ENCODE measurements at regions not wholly inside any gene's neighbourhood (a gene's known extent, or its start where the extent isn't known, plus 50 kb on each side); places are given as distances from the start of the nearest gene placed in this dataset.

GRCh38 chr20:58585753-58586540, 65.1 kb upstream of the STX16 start:
- H3K4me3 ChIP-seq (ENCODE audit: low read depth, low read length) = no peak overlapping the region
- peak; percentile 20 for DNase-seq (ENCODE audit: low read depth)
- no peak for TF ChIP-seq CTCF (conservative IDR thresholded peaks at IDR 0.05; ENCODE audit: low read depth, low read length)

- H3K4me3 ChIP-seq (ENCODE audit: low read depth, low read length) = no peak overlapping the region
- DNase-seq (ENCODE audit: low read depth) = peak; percentile 51
- TF ChIP-seq CTCF (conservative IDR thresholded peaks at IDR 0.05; ENCODE audit: low read depth, low read length) = no peak
Measured at GRCh38 chr20:58584881-58585752, 66.0 kb upstream of the STX16 start.

- H3K4me3 ChIP-seq (ENCODE audit: low read depth, low read length) = no peak overlapping the region
- no peak for TF ChIP-seq CTCF (conservative IDR thresholded peaks at IDR 0.05; ENCODE audit: low read depth, low read length)
- DNase-seq (ENCODE audit: low read depth) = no peak
Measured at GRCh38 chr20:58584051-58584824, 66.8 kb upstream of the STX16 start.

GRCh38 chr20:58583586-58583985, 67.5 kb upstream of the STX16 start:
- TF ChIP-seq CTCF (conservative IDR thresholded peaks at IDR 0.05; ENCODE audit: low read depth, low read length) = no peak
- no peak for DNase-seq (ENCODE audit: low read depth)
- no peak overlapping the region for H3K4me3 ChIP-seq (ENCODE audit: low read depth, low read length)

GRCh38 chr20:58583176-58583575, 67.9 kb upstream of the STX16 start:
- no peak overlapping the region for H3K4me3 ChIP-seq (ENCODE audit: low read depth, low read length)
- no peak for DNase-seq (ENCODE audit: low read depth)
- no peak for TF ChIP-seq CTCF (conservative IDR thresholded peaks at IDR 0.05; ENCODE audit: low read depth, low read length)

GRCh38 chr20:58580474-58580835, 65.3 kb upstream of the APCDD1L start:
- no peak overlapping the region for H3K4me3 ChIP-seq (ENCODE audit: low read depth, low read length)
- no peak for TF ChIP-seq CTCF (conservative IDR thresholded peaks at IDR 0.05; ENCODE audit: low read depth, low read length)
- DNase-seq (ENCODE audit: low read depth) = no peak

Data from choroid plexus epithelial cell (primary cell).